ENCODE measurements at regions not wholly inside any gene's neighbourhood (a gene's known extent, or its start where the extent isn't known, plus 50 kb on each side); places are given as distances from the start of the nearest gene placed in this dataset.

GRCh38 chr6:56742122-56742791, 99.6 kb upstream of the DST start:
- Histone ChIP-seq H3K27ac (ENCODE audit: low read depth, low read length, poor library complexity, severe bottlenecking) (no peak overlapping the region), H3K4me3 (ENCODE audit: low read depth, low read length, poor library complexity, severe bottlenecking) (no peak overlapping the region), H3K9me3 (ENCODE audit: low read depth, low read length, poor library complexity, severe bottlenecking) (no peaks in the 10 kb centered on the region), H3K27me3 (replicated peaks; ENCODE audit: insufficient read depth, low read depth, low read length, poor library complexity) (no peaks in the 10 kb centered on the region), H3K36me3 (ENCODE audit: insufficient read depth, low read length, poor library complexity, severe bottlenecking) (no peaks in the 10 kb centered on the region), H3K4me1 (ENCODE audit: insufficient read depth, low read length, poor library complexity, severe bottlenecking) (no peaks in the 10 kb centered on the region)
- intact Hi-C loops (cut with micrococcal nuclease; ENCODE audit: unreplicated experiment): no loop called here
- TF ChIP-seq EZH2 (IDR thresholded peaks at IDR 0.05; ENCODE audit: borderline replicate concordance, low read depth, low read length, poor library complexity, severe bottlenecking) (no peak), CTCF (conservative IDR thresholded peaks at IDR 0.05; ENCODE audit: low read depth, low read length) (no peak)
- POLR2A ChIA-PET (ENCODE audit: low non-redundant PET): no interaction called here
- no peak for DNase-seq (ENCODE audit: low spot score)
- CTCF ChIA-PET: no interaction called here
- no TSS peak for BruUV-seq (replicated peaks)

GRCh38 chr6:56741472-56741871, 98.8 kb upstream of the DST start:
- POLR2A ChIA-PET (ENCODE audit: low non-redundant PET): no interaction called here
- Histone ChIP-seq H3K9me3 (ENCODE audit: low read depth, low read length, poor library complexity, severe bottlenecking) (no peaks in the 10 kb centered on the region), H3K27ac (ENCODE audit: low read depth, low read length, poor library complexity, severe bottlenecking) (no peak overlapping the region), H3K4me1 (ENCODE audit: insufficient read depth, low read length, poor library complexity, severe bottlenecking) (no peaks in the 10 kb centered on the region), H3K36me3 (ENCODE audit: insufficient read depth, low read length, poor library complexity, severe bottlenecking) (no peaks in the 10 kb centered on the region), H3K27me3 (replicated peaks; ENCODE audit: insufficient read depth, low read depth, low read length, poor library complexity) (no peaks in the 10 kb centered on the region), H3K4me3 (ENCODE audit: low read depth, low read length, poor library complexity, severe bottlenecking) (no peak overlapping the region)
- no TSS peak for BruUV-seq (replicated peaks)
- TF ChIP-seq EZH2 (IDR thresholded peaks at IDR 0.05; ENCODE audit: borderline replicate concordance, low read depth, low read length, poor library complexity, severe bottlenecking): no peak
- CTCF ChIA-PET: no interaction called here
- intact Hi-C loops (cut with micrococcal nuclease; ENCODE audit: unreplicated experiment): no loop called here
- DNase-seq (ENCODE audit: low spot score): no peak

- Histone ChIP-seq H3K36me3 (ENCODE audit: insufficient read depth, low read length, poor library complexity, severe bottlenecking) (no peaks in the 10 kb centered on the region), H3K27me3 (replicated peaks; ENCODE audit: insufficient read depth, low read depth, low read length, poor library complexity) (no peaks in the 10 kb centered on the region), H3K4me1 (ENCODE audit: insufficient read depth, low read length, poor library complexity, severe bottlenecking) (no peaks in the 10 kb centered on the region), H3K4me3 (ENCODE audit: low read depth, low read length, poor library complexity, severe bottlenecking) (no peak overlapping the region), H3K27ac (ENCODE audit: low read depth, low read length, poor library complexity, severe bottlenecking) (no peak overlapping the region), H3K9me3 (ENCODE audit: low read depth, low read length, poor library complexity, severe bottlenecking) (no peaks in the 10 kb centered on the region)
- POLR2A ChIA-PET (ENCODE audit: low non-redundant PET): no interaction called here
- CTCF ChIA-PET: no interaction called here
- TF ChIP-seq CTCF (conservative IDR thresholded peaks at IDR 0.05; ENCODE audit: low read depth, low read length): no peak
- no peak for TF ChIP-seq EZH2 (IDR thresholded peaks at IDR 0.05; ENCODE audit: borderline replicate concordance, low read depth, low read length, poor library complexity, severe bottlenecking)
- no peak for DNase-seq (ENCODE audit: low spot score)
- intact Hi-C loops (cut with micrococcal nuclease; ENCODE audit: unreplicated experiment): no loop called here
- no TSS peak for BruUV-seq (replicated peaks)
These were observed 97.4 kb upstream of the DST start for GRCh38 chr6:56739836-56740815.
